SHP77 treated with DMSO at 0.1 percent for 48 hours (cell line): ENCODE measurements at regions not wholly inside any gene's neighbourhood (a gene's known extent, or its start where the extent isn't known, plus 50 kb on each side); places are given as distances from the start of the nearest gene placed in this dataset.

Experiments used
- DNase-seq: peaks from one replicate; lab custom pipeline; 2025; lab: John Stamatoyannopoulos, UW

DNA sequence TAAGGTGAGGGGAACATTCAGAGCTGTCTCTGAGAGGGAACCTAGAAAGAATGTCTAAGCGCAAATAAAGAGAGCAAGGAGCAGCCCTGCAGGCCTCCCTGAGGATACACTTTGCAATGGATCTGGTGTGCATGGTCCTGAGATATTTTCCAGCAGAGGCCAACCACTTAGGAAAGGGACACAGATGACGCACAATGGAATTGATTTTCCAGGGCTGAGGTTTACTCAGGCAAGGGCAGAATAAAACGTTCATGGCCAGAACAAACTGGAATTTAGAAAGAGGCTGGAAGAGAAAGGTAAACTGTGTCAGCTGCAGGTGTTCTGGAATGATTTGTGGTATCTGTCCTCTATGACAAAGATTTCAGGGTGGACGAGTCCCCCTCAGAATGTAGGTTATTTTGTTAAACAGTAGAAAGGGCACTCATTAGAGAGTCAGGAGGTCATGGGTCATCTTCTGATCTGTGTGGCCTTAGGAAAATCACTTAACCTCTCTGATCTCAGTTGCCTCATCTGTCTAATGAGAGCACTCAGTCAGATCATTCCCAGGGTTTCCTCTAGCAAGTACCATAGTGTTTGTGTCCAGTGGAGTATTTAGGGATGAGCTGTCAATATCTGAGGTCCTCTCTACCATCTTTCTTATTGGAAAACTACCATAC lies 61.8 kb upstream of the PGBD5 start:
- DNase-seq, result peak; percentile 53

DNA sequence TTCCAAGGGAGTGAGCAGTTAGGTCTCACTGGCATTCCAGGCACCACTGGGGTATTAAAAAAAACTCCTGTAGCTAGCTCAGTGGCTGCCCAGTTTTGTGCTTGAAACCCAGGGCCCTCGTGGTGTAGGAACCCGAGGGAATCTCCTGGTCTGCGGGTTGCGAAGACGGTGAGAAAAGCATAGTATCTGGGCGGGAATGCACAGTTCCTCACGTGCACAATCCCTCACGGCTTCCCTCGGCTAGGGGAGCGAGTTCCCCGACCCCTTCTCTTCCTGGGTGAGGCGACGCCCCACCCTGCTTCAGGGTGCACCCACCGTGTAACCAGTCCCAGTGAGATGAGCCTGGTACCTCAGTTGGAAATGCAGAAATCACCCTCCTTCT lies 50.5 kb upstream of the PGBD5 start:
- no peak for DNase-seq

DNA sequence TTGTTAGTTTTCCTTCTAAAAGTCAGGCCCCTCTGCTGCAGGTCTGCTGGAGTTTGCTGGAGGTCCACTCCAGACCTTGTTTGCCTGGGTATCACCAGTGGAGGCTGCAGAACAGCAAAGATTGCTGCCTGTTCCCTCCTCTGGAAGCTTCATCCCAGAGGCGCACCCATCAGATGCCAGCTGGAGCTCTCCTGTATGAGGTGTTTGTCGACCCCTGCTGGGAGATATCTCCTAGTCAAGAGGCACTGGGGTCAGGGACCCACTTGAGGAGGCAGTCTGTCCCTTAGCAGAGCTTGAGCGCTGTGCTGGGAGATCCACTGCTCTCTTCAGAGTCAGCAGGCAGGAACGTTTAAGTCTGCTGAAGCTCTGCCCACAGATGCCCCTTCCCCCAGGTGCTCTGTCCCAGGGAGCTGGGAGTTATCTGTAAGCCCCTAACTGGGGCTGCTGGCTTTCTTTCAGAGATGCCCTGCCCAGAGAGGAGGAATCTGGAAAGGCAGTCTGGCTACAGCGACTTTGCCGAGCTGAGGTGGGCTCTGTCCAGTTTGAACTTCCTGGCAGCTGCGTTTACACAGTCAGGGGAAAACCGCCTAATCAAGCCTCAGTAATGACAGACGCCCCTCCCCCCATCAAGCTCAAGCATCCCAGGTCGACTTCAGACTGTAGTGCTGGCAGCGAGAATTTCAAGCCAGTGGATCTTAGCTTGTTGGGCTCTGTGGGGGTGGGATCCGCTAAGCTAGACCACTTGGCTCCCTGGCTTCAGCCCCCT lies 49.9 kb upstream of the PGBD5 start:
- peak; percentile 51 for DNase-seq
